A673 (cell line): ENCODE measurements at regions not wholly inside any gene's neighbourhood (a gene's known extent, or its start where the extent isn't known, plus 50 kb on each side); places are given as distances from the start of the nearest gene placed in this dataset.

ENCODE experiments used
- CTCF ChIP-seq: fragments of 300-800, 200-600 bp; sonication (generic); conservative IDR thresholded peaks from 2 replicates; pipeline ENCODE4 v1.5.1; 2017; ENCODE audit warnings: low read depth, mild to moderate bottlenecking, antibody characterized with exemption, low read length, moderate library complexity, mixed read lengths
- EZH2 ChIP-seq: fragments of 200-600 bp; sonication (generic); IDR thresholded peaks from 2 replicates; pipeline ENCODE4 v1.6.1; 2017; ENCODE audit warnings: borderline replicate concordance, low read depth, mild to moderate bottlenecking, mixed read lengths, antibody characterized with exemption, low read length; ENCODE audit not compliant: poor library complexity, severe bottlenecking

GRCh38 chr1:143610196-143610595, 361.6 kb downstream of the FAM72C start:
- no peak for TF ChIP-seq CTCF
- no peak for TF ChIP-seq EZH2
